WTC11 (cell line): ENCODE measurements at regions not wholly inside any gene's neighbourhood (a gene's known extent, or its start where the extent isn't known, plus 50 kb on each side); places are given as distances from the start of the nearest gene placed in this dataset.

Source experiments
- ATAC-seq: fragments of 200-7000 bp; cut with Tn5 transposase; 2 replicates; pipeline ENCODE4 v1.10.0; 2021; ENCODE audit warnings: mild to moderate bottlenecking, moderate library complexity
- CTCF ChIA-PET: fragments of 300-600 bp; sonication (Branson Sonifier 250); formaldehyde crosslinking; loops from one replicate; lab custom pipeline; 2021; ENCODE audit warnings: antibody characterized with exemption; lab: Charles Lee
- POLR2A ChIA-PET: fragments of 350-600 bp; sonication (Branson Sonifier 250); formaldehyde crosslinking; loops from one replicate; lab custom pipeline; 2021; ENCODE audit warnings: antibody characterized with exemption; lab: Charles Lee
- DNase-seq: peaks from one replicate; pipeline ENCODE4 v3.0.0; 2021; ENCODE audit warnings: low spot score
- H3K27ac Mint-ChIP-seq: 2 replicates; pipeline ENCODE4 v1.8.0; 2021; ENCODE audit warnings: mixed read lengths
- H3K27me3 Mint-ChIP-seq: 2 replicates; pipeline ENCODE4 v1.8.0; 2021; ENCODE audit warnings: low read depth, mild to moderate bottlenecking, moderate library complexity, mixed read lengths
- H3K36me3 Mint-ChIP-seq: 2 replicates; pipeline ENCODE4 v1.8.0; 2021; ENCODE audit warnings: mixed read lengths
- H3K4me1 Mint-ChIP-seq: 2 replicates; pipeline ENCODE4 v1.8.0; 2022; ENCODE audit warnings: mixed read lengths
- H3K4me3 Mint-ChIP-seq: 2 replicates; pipeline ENCODE4 v1.8.0; 2021; ENCODE audit warnings: mild to moderate bottlenecking, moderate library complexity, mixed read lengths
- H3K9me3 Mint-ChIP-seq: 2 replicates; pipeline ENCODE4 v1.8.0; 2021; ENCODE audit warnings: mixed read lengths
- AFF4 ChIP-seq: sonication (generic); formaldehyde crosslinking; IDR thresholded peaks from 2 replicates; pipeline ENCODE4 v1.8.1; 2023; ENCODE audit warnings: mild to moderate bottlenecking, missing genetic modification reagents, borderline replicate concordance
- ATF1 ChIP-seq: sonication (generic); formaldehyde crosslinking; IDR thresholded peaks from 2 replicates; pipeline ENCODE4 v1.8.1; 2023; ENCODE audit warnings: mild to moderate bottlenecking, moderate library complexity, missing genetic modification reagents
- CBFB ChIP-seq: sonication (generic); formaldehyde crosslinking; IDR thresholded peaks from 2 replicates; pipeline ENCODE4 v1.8.1; 2022; ENCODE audit warnings: mild to moderate bottlenecking, low read depth, missing genetic modification reagents
- EMX1 ChIP-seq: fragments of 250-450 bp; sonication (Bioruptor Pico); IDR thresholded peaks from 2 replicates; pipeline ENCODE4 v1.8.0; 2021; ENCODE audit warnings: mild to moderate bottlenecking
- ESRRA ChIP-seq: sonication (generic); formaldehyde crosslinking; IDR thresholded peaks from 2 replicates; pipeline ENCODE4 v1.8.1; 2022; ENCODE audit warnings: mild to moderate bottlenecking, missing genetic modification reagents, borderline replicate concordance
- FOXJ3 ChIP-seq: sonication (generic); formaldehyde crosslinking; IDR thresholded peaks from 2 replicates; pipeline ENCODE4 v1.9.0; 2021; ENCODE audit warnings: missing genetic modification reagents, mild to moderate bottlenecking, borderline replicate concordance
- GABPB1 ChIP-seq: sonication (generic); formaldehyde crosslinking; IDR thresholded peaks from 2 replicates; pipeline ENCODE4 v1.8.1; 2023; ENCODE audit warnings: mild to moderate bottlenecking, missing genetic modification reagents
- KAT7 ChIP-seq: sonication (generic); formaldehyde crosslinking; IDR thresholded peaks from 2 replicates; pipeline ENCODE4 v1.8.1; 2023; ENCODE audit warnings: missing genetic modification reagents, mild to moderate bottlenecking, borderline replicate concordance
- RELA ChIP-seq: sonication (generic); formaldehyde crosslinking; IDR thresholded peaks from 2 replicates; pipeline ENCODE4 v1.8.1; 2022; ENCODE audit warnings: missing genetic modification reagents, mild to moderate bottlenecking, borderline replicate concordance
- SMAD3 ChIP-seq: sonication (generic); formaldehyde crosslinking; IDR thresholded peaks from 2 replicates; pipeline ENCODE4 v1.8.0; 2022; ENCODE audit warnings: missing genetic modification reagents, mild to moderate bottlenecking, borderline replicate concordance
- SMAD4 ChIP-seq: sonication (generic); formaldehyde crosslinking; IDR thresholded peaks from 2 replicates; pipeline ENCODE4 v1.8.0; 2022; ENCODE audit warnings: mild to moderate bottlenecking, missing genetic modification reagents
- TF ChIP-seq, protein P1 (sequence below): fragments of 250-450 bp; sonication (Bioruptor Pico); IDR thresholded peaks from 2 replicates; pipeline ENCODE4 v1.9.0; 2021; ENCODE audit warnings: mild to moderate bottlenecking, borderline replicate concordance
- TF ChIP-seq, protein P2 (sequence below): sonication (generic); formaldehyde crosslinking; conservative IDR thresholded peaks from 2 replicates; pipeline ENCODE4 v1.8.1; 2022; ENCODE audit warnings: mild to moderate bottlenecking, missing genetic modification reagents
- TF ChIP-seq, protein P3 (sequence below): sonication (generic); formaldehyde crosslinking; IDR thresholded peaks from 2 replicates; pipeline ENCODE4 v1.8.1; 2022; ENCODE audit warnings: low read depth, missing genetic modification reagents, borderline replicate concordance
- TF ChIP-seq, protein P4 (sequence below): fragments of 250-450 bp; sonication (Bioruptor Pico); IDR thresholded peaks from 2 replicates; pipeline ENCODE4 v2.1.2; 2022; ENCODE audit warnings: mild to moderate bottlenecking, moderate library complexity
- TF ChIP-seq, protein P5 (sequence below): sonication (generic); formaldehyde crosslinking; IDR thresholded peaks from 2 replicates; pipeline ENCODE4 v1.8.0; 2022; ENCODE audit warnings: mild to moderate bottlenecking, missing genetic modification reagents
- TF ChIP-seq, protein P6 (sequence below): sonication (generic); formaldehyde crosslinking; IDR thresholded peaks from 2 replicates; pipeline ENCODE4 v1.8.1; 2023; ENCODE audit warnings: mild to moderate bottlenecking, moderate library complexity, missing genetic modification reagents

GRCh38 chr22:49613108-49613507 lies 214.6 kb downstream of the BRD1 start (continued):
- no peak for TF ChIP-seq AFF4 (CRISPR knock-in tag)
- no peak for TF ChIP-seq SMAD3 (CRISPR knock-in tag)
- no peak for TF ChIP-seq EMX1
- TF ChIP-seq, protein P1, sequence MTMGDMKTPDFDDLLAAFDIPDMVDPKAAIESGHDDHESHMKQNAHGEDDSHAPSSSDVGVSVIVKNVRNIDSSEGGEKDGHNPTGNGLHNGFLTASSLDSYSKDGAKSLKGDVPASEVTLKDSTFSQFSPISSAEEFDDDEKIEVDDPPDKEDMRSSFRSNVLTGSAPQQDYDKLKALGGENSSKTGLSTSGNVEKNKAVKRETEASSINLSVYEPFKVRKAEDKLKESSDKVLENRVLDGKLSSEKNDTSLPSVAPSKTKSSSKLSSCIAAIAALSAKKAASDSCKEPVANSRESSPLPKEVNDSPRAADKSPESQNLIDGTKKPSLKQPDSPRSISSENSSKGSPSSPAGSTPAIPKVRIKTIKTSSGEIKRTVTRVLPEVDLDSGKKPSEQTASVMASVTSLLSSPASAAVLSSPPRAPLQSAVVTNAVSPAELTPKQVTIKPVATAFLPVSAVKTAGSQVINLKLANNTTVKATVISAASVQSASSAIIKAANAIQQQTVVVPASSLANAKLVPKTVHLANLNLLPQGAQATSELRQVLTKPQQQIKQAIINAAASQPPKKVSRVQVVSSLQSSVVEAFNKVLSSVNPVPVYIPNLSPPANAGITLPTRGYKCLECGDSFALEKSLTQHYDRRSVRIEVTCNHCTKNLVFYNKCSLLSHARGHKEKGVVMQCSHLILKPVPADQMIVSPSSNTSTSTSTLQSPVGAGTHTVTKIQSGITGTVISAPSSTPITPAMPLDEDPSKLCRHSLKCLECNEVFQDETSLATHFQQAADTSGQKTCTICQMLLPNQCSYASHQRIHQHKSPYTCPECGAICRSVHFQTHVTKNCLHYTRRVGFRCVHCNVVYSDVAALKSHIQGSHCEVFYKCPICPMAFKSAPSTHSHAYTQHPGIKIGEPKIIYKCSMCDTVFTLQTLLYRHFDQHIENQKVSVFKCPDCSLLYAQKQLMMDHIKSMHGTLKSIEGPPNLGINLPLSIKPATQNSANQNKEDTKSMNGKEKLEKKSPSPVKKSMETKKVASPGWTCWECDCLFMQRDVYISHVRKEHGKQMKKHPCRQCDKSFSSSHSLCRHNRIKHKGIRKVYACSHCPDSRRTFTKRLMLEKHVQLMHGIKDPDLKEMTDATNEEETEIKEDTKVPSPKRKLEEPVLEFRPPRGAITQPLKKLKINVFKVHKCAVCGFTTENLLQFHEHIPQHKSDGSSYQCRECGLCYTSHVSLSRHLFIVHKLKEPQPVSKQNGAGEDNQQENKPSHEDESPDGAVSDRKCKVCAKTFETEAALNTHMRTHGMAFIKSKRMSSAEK = no peak
- TF ChIP-seq, protein P2, sequence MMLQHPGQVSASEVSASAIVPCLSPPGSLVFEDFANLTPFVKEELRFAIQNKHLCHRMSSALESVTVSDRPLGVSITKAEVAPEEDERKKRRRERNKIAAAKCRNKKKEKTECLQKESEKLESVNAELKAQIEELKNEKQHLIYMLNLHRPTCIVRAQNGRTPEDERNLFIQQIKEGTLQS (CRISPR knock-in tag) = no peak
- no peak for TF ChIP-seq ESRRA (CRISPR knock-in tag)
- TF ChIP-seq ATF1 (CRISPR knock-in tag) = no peak
- no peak for TF ChIP-seq SMAD4 (CRISPR knock-in tag)
- no peak for TF ChIP-seq KAT7 (CRISPR knock-in tag)
- TF ChIP-seq, protein P3, sequence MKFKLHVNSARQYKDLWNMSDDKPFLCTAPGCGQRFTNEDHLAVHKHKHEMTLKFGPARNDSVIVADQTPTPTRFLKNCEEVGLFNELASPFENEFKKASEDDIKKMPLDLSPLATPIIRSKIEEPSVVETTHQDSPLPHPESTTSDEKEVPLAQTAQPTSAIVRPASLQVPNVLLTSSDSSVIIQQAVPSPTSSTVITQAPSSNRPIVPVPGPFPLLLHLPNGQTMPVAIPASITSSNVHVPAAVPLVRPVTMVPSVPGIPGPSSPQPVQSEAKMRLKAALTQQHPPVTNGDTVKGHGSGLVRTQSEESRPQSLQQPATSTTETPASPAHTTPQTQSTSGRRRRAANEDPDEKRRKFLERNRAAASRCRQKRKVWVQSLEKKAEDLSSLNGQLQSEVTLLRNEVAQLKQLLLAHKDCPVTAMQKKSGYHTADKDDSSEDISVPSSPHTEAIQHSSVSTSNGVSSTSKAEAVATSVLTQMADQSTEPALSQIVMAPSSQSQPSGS (CRISPR knock-in tag) = no peak

- ATAC-seq (no peak), DNase-seq (no peak)
- H3K36me3 Mint-ChIP-seq = peaks cover 9% of the 10 kb centered on the region
- ChIA-PET POLR2A (no interaction called here), CTCF (interaction anchor here (1.2 kb wide), 1 partner anchor 23 kb away, joined by 3 read pairs; no protein-coding TSS in a partner anchor)
- no peaks in the 10 kb centered on the region; the same call in 1 of the 2 replicates for H3K27me3 Mint-ChIP-seq
- TF ChIP-seq CBFB (CRISPR knock-in tag) (no peak), FOXJ3 (CRISPR knock-in tag) (no peak)
- peaks cover 33% of the 10 kb centered on the region for H3K9me3 Mint-ChIP-seq
- H3K27ac Mint-ChIP-seq = no peak overlapping the region
- H3K4me1 Mint-ChIP-seq = no peaks in the 10 kb centered on the region
- H3K4me3 Mint-ChIP-seq = no peak overlapping the region
Measured at GRCh38 chr22:49609207-49609876, 218.3 kb downstream of the BRD1 start.

DNA sequence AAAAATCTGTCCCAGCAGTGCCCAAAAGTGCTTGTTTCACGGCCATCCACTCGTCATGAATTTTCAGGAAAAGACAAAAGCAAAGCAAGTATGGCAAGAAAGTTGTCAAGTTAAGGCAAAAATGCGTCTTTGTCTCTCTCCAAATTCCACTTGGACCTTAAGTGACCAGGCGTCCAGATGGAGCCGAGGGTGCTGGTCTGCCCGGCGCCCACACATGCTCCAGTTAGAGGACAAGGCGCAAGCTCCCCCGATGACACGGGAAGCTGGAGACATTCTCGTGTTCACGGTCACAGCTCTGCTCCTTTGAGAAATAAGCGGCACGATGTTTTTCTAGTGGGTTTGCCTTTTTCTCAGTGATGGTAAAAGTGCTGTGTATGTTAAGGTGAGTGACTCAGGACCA lies 219.0 kb downstream of the BRD1 start:
- ATAC-seq (no peak), DNase-seq (no peak)
- Mint-ChIP-seq H3K36me3 (peaks cover 16% of the 10 kb centered on the region), H3K27me3 (peaks cover 3% of the 10 kb centered on the region; the same call in 1 of the 2 replicates), H3K27ac (no peak overlapping the region), H3K4me1 (no peaks in the 10 kb centered on the region), H3K4me3 (no peak overlapping the region), H3K9me3 (peaks cover 40% of the 10 kb centered on the region)
- CTCF ChIA-PET = interaction anchor here (1.2 kb wide), 1 partner anchor 24 kb away, joined by 3 read pairs; no protein-coding TSS in a partner anchor
- POLR2A ChIA-PET = no interaction called here
- TF ChIP-seq, protein P4, sequence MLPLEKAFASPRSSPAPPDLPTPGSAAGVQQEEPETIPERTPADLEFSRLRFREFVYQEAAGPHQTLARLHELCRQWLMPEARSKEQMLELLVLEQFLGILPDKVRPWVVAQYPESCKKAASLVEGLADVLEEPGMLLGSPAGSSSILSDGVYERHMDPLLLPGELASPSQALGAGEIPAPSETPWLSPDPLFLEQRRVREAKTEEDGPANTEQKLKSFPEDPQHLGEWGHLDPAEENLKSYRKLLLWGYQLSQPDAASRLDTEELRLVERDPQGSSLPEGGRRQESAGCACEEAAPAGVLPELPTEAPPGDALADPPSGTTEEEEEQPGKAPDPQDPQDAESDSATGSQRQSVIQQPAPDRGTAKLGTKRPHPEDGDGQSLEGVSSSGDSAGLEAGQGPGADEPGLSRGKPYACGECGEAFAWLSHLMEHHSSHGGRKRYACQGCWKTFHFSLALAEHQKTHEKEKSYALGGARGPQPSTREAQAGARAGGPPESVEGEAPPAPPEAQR (CRISPR knock-in tag) = no peak
- no peak for TF ChIP-seq RELA (CRISPR knock-in tag)
- TF ChIP-seq, protein P5, sequence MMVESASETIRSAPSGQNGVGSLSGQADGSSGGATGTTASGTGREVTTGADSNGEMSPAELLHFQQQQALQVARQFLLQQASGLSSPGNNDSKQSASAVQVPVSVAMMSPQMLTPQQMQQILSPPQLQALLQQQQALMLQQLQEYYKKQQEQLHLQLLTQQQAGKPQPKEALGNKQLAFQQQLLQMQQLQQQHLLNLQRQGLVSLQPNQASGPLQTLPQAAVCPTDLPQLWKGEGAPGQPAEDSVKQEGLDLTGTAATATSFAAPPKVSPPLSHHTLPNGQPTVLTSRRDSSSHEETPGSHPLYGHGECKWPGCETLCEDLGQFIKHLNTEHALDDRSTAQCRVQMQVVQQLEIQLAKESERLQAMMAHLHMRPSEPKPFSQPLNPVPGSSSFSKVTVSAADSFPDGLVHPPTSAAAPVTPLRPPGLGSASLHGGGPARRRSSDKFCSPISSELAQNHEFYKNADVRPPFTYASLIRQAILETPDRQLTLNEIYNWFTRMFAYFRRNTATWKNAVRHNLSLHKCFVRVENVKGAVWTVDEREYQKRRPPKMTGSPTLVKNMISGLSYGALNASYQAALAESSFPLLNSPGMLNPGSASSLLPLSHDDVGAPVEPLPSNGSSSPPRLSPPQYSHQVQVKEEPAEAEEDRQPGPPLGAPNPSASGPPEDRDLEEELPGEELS (CRISPR knock-in tag) = no peak
- TF ChIP-seq, protein P6, sequence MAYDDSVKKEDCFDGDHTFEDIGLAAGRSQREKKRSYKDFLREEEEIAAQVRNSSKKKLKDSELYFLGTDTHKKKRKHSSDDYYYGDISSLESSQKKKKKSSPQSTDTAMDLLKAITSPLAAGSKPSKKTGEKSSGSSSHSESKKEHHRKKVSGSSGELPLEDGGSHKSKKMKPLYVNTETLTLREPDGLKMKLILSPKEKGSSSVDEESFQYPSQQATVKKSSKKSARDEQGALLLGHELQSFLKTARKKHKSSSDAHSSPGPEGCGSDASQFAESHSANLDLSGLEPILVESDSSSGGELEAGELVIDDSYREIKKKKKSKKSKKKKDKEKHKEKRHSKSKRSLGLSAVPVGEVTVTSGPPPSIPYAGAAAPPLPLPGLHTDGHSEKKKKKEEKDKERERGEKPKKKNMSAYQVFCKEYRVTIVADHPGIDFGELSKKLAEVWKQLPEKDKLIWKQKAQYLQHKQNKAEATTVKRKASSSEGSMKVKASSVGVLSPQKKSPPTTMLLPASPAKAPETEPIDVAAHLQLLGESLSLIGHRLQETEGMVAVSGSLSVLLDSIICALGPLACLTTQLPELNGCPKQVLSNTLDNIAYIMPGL (CRISPR knock-in tag) = no peak
- no peak for TF ChIP-seq GABPB1 (CRISPR knock-in tag)
